ENCODE measurements at regions not wholly inside any gene's neighbourhood (a gene's known extent, or its start where the extent isn't known, plus 50 kb on each side); places are given as distances from the start of the nearest gene placed in this dataset.
"Not testable (repeated sequence)": the region's sequence is repeated elsewhere in the genome, so short reads cannot be mapped to it uniquely, and the experiment has no call there.

DNA sequence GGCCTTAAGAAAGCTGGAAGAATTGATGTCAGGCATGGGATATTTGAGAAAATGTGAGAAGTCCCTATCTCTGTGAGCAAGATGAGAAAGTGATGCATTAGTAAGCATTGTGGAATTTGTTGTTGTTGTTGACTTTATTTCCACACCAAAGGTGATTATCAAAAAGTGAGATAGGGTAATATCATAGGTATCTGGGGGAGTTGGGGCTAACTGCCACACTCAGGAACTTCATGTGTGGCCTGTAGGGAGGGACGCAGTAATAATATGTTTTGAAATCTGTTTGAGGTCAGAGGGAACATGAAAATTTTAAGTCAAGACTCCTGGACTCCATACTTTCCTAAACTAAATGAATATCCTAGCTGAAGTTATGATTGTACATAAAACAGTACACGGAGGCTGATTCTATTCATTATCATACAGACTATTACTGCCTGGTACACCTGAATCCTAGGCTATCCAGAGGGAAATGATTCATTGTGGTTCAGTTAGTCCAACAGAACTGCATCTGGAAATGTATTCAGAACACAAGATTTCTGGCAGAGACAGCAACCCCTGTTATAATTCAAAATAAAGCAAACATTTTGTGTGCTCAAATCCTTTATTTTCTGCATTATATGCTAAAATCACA lies 304.8 kb downstream of the CPS1 start:
- Histone ChIP-seq H3K9me3 (ENCODE audit: control insufficient read depth in 1 of 2, low read length in 2 of 2) (no peaks in the 10 kb centered on the region), H3K27me3 (ENCODE audit: insufficient read depth, low read length) (no peaks in the 10 kb centered on the region), H3K36me3 (ENCODE audit: insufficient read depth, low read length) (no peaks in the 10 kb centered on the region), H3K4me3 (ENCODE audit: low read length in 2 of 2) (no peak overlapping the region), H3K4me1 (ENCODE audit: insufficient read depth, low read length) (no peaks in the 10 kb centered on the region), H3K27ac (ENCODE audit: low read depth, low read length) (no peak overlapping the region)
- Mint-ChIP-seq H3K4me3 (no peak overlapping the region), H3K4me1 (no peaks in the 10 kb centered on the region), H3K9me3 (peaks cover 0 to 5% (median 0%) of the 10 kb centered on the region in 8 donors), H3K36me3 (no peaks in the 10 kb centered on the region), H3K27ac (no peak overlapping the region), H3K27me3 (no peaks in the 10 kb centered on the region)
- DNase-seq: no peak
- intact Hi-C loops (cut with micrococcal nuclease): no loop called here
- ChIA-PET CTCF (ENCODE audit: partially characterized antibody) (no interaction called here), POLR2A (ENCODE audit: partially characterized antibody) (no interaction called here)

DNA sequence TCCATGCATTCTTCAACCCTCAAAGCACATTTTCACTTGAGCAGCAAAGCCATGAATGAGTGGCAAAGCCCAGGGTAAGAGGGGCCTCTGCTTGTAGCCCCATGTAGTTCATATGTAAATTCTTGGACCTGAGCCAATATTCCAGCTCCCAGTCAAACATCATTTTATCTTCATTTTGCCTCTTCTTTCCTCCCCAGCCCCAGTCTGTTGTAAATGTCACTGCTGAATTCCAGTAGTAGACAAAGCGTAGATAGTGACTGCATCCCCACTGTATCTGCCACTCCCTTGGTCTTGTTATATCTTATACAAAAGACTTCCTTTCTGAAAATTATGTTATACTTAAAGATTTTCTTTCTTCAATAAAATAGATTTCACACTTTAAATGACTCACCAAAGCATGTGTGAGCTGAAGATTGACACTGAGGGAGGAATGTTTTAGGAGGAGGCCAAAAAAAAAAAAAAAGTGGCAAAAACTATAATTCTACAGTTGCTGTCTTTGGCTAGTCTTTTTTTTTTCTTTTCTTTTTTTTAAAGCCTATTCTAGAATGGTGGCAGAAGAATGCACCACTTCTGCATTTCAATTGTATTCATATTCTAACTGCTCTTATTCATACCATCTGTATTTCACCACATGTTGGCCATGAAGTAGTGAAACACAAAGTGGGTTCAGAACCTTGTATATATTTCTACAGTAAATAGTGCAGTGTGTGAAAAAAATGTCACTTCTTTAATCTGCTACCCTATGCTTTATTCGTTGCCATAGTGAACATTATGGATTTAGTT lies 306.1 kb downstream of the CPS1 start:
- Mint-ChIP-seq H3K9me3 (peaks cover 0 to 5% (median under 1%) of the 10 kb centered on the region in 8 donors), H3K4me1 (no peaks in the 10 kb centered on the region), H3K36me3 (no peaks in the 10 kb centered on the region), H3K27ac (no peak overlapping the region), H3K4me3 (no peak overlapping the region), H3K27me3 (no peaks in the 10 kb centered on the region)
- DNase-seq: no peak
- intact Hi-C loops (cut with micrococcal nuclease): no loop called here
- H3K27ac ChIP-seq (ENCODE audit: low read depth, low read length): no peak overlapping the region
- H3K9me3 ChIP-seq (ENCODE audit: control insufficient read depth in 1 of 2, low read length in 2 of 2): no peaks in the 10 kb centered on the region
- no peak overlapping the region for H3K4me3 ChIP-seq (ENCODE audit: low read length in 2 of 2)
- no peaks in the 10 kb centered on the region for H3K27me3 ChIP-seq (ENCODE audit: insufficient read depth, low read length)
- ChIA-PET POLR2A (ENCODE audit: partially characterized antibody) (no interaction called here), CTCF (ENCODE audit: partially characterized antibody) (no interaction called here)
- no peaks in the 10 kb centered on the region for H3K36me3 ChIP-seq (ENCODE audit: insufficient read depth, low read length)
- H3K4me1 ChIP-seq (ENCODE audit: insufficient read depth, low read length): no peaks in the 10 kb centered on the region

- peaks cover 0 to 5% (median 3%) of the 10 kb centered on the region in 8 donors for H3K9me3 Mint-ChIP-seq
- no peaks in the 10 kb centered on the region for H3K4me1 Mint-ChIP-seq
- intact Hi-C loops (cut with micrococcal nuclease): no loop called here
- H3K36me3 Mint-ChIP-seq: no peaks in the 10 kb centered on the region
- H3K4me3 Mint-ChIP-seq: no peak overlapping the region
- no peak overlapping the region for H3K4me3 ChIP-seq (ENCODE audit: low read length in 2 of 2)
- no peak for DNase-seq
- no peaks in the 10 kb centered on the region for H3K4me1 ChIP-seq (ENCODE audit: insufficient read depth, low read length)
- H3K27ac Mint-ChIP-seq: no peak overlapping the region
- H3K27ac ChIP-seq (ENCODE audit: low read depth, low read length): no peak overlapping the region
- POLR2A ChIA-PET (ENCODE audit: partially characterized antibody): no interaction called here
- CTCF ChIA-PET (ENCODE audit: partially characterized antibody): no interaction called here
- no peaks in the 10 kb centered on the region for H3K36me3 ChIP-seq (ENCODE audit: insufficient read depth, low read length)
- no peaks in the 10 kb centered on the region for H3K27me3 ChIP-seq (ENCODE audit: insufficient read depth, low read length)
- no peaks in the 10 kb centered on the region for H3K9me3 ChIP-seq (ENCODE audit: control insufficient read depth in 1 of 2, low read length in 2 of 2)
- H3K27me3 Mint-ChIP-seq: no peaks in the 10 kb centered on the region
These were observed 306.9 kb downstream of the CPS1 start for GRCh38 chr2:210863283-210863682.

GRCh38 chr2:210871566-210871965 lies 315.2 kb downstream of the CPS1 start:
- H3K36me3 ChIP-seq (ENCODE audit: insufficient read depth, low read length); H3K4me3 Mint-ChIP-seq; DNase-seq; H3K9me3 ChIP-seq (ENCODE audit: control insufficient read depth in 1 of 2, low read length in 2 of 2); H3K4me3 ChIP-seq (ENCODE audit: low read length in 2 of 2); CTCF ChIA-PET (ENCODE audit: partially characterized antibody); H3K27ac Mint-ChIP-seq; H3K9me3 Mint-ChIP-seq; H3K27ac ChIP-seq (ENCODE audit: low read depth, low read length); H3K4me1 ChIP-seq (ENCODE audit: insufficient read depth, low read length); intact Hi-C loops (cut with micrococcal nuclease); H3K4me1 Mint-ChIP-seq; H3K36me3 Mint-ChIP-seq; H3K27me3 Mint-ChIP-seq; H3K27me3 ChIP-seq (ENCODE audit: insufficient read depth, low read length): not testable (repeated sequence)
- POLR2A ChIA-PET (ENCODE audit: partially characterized antibody): interaction anchor here (0.6 kb wide), 1 partner anchor 67 kb away, joined by 3 read pairs; no protein-coding TSS in a partner anchor

GRCh38 chr2:210873631-210874030 lies 317.2 kb downstream of the CPS1 start:
- Mint-ChIP-seq H3K36me3 (no peaks in the 10 kb centered on the region), H3K27ac (no peak overlapping the region), H3K9me3 (peaks cover 0 to 9% (median 3%) of the 10 kb centered on the region in 8 donors), H3K4me3 (no peak overlapping the region), H3K4me1 (no peaks in the 10 kb centered on the region), H3K27me3 (peaks cover 0 to 2% of the 10 kb centered on the region in 2 donors)
- Histone ChIP-seq H3K27me3 (ENCODE audit: insufficient read depth, low read length) (no peaks in the 10 kb centered on the region), H3K4me1 (ENCODE audit: insufficient read depth, low read length) (no peaks in the 10 kb centered on the region), H3K36me3 (ENCODE audit: insufficient read depth, low read length) (no peaks in the 10 kb centered on the region), H3K9me3 (ENCODE audit: control insufficient read depth in 1 of 2, low read length in 2 of 2) (no peaks in the 10 kb centered on the region), H3K4me3 (ENCODE audit: low read length in 2 of 2) (no peak overlapping the region), H3K27ac (ENCODE audit: low read depth, low read length) (no peak overlapping the region)
- intact Hi-C loops (cut with micrococcal nuclease): no loop called here
- ChIA-PET CTCF (ENCODE audit: partially characterized antibody) (no interaction called here), POLR2A (ENCODE audit: partially characterized antibody) (no interaction called here)
- no peak for DNase-seq

- intact Hi-C loops (cut with micrococcal nuclease): no loop called here
- H3K4me3 Mint-ChIP-seq: no peak overlapping the region
- ChIA-PET CTCF (ENCODE audit: partially characterized antibody) (no interaction called here), POLR2A (ENCODE audit: partially characterized antibody) (no interaction called here)
- H3K9me3 Mint-ChIP-seq: peaks cover 2 to 16% (median 8%) of the 10 kb centered on the region in 8 donors
- no peak for DNase-seq
- H3K9me3 ChIP-seq (ENCODE audit: control insufficient read depth in 1 of 2, low read length in 2 of 2): no peaks in the 10 kb centered on the region
- H3K4me3 ChIP-seq (ENCODE audit: low read length in 2 of 2): no peak overlapping the region
- no peaks in the 10 kb centered on the region for H3K4me1 ChIP-seq (ENCODE audit: insufficient read depth, low read length)
- no peak overlapping the region for H3K27ac Mint-ChIP-seq
- H3K36me3 ChIP-seq (ENCODE audit: insufficient read depth, low read length): no peaks in the 10 kb centered on the region
- H3K36me3 Mint-ChIP-seq: no peaks in the 10 kb centered on the region
- H3K27me3 Mint-ChIP-seq: no peaks in the 10 kb centered on the region
- no peaks in the 10 kb centered on the region for H3K27me3 ChIP-seq (ENCODE audit: insufficient read depth, low read length)
- H3K4me1 Mint-ChIP-seq: no peaks in the 10 kb centered on the region
- no peak overlapping the region for H3K27ac ChIP-seq (ENCODE audit: low read depth, low read length)
These were observed 327.8 kb downstream of the CPS1 start for GRCh38 chr2:210884227-210884626.

- no peaks in the 10 kb centered on the region for H3K9me3 ChIP-seq (ENCODE audit: control insufficient read depth in 1 of 2, low read length in 2 of 2)
- H3K9me3 Mint-ChIP-seq: peaks cover 6 to 24% (median 11%) of the 10 kb centered on the region in 8 donors
- POLR2A ChIA-PET (ENCODE audit: partially characterized antibody): no interaction called here
- DNase-seq: no peak
- CTCF ChIA-PET (ENCODE audit: partially characterized antibody): interaction anchor here (1.0 kb wide), 1 partner anchor 12 kb away, joined by 3 read pairs; no protein-coding TSS in a partner anchor
- no peak overlapping the region for H3K27ac ChIP-seq (ENCODE audit: low read depth, low read length)
- intact Hi-C loops (cut with micrococcal nuclease): no loop called here
- no peak overlapping the region for H3K4me3 Mint-ChIP-seq
- H3K4me1 ChIP-seq (ENCODE audit: insufficient read depth, low read length): no peaks in the 10 kb centered on the region
- no peaks in the 10 kb centered on the region for H3K27me3 Mint-ChIP-seq
- H3K36me3 Mint-ChIP-seq: no peaks in the 10 kb centered on the region
- no peak overlapping the region for H3K27ac Mint-ChIP-seq
- no peaks in the 10 kb centered on the region for H3K27me3 ChIP-seq (ENCODE audit: insufficient read depth, low read length)
- H3K4me1 Mint-ChIP-seq: no peaks in the 10 kb centered on the region
- no peak overlapping the region for H3K4me3 ChIP-seq (ENCODE audit: low read length in 2 of 2)
- no peaks in the 10 kb centered on the region for H3K36me3 ChIP-seq (ENCODE audit: insufficient read depth, low read length)
These were observed 331.6 kb downstream of the CPS1 start for GRCh38 chr2:210888035-210888434.

Measured in CD4-positive, alpha-beta memory T cell (primary cell).